ENCODE measurements at regions not wholly inside any gene's neighbourhood (a gene's known extent, or its start where the extent isn't known, plus 50 kb on each side); places are given as distances from the start of the nearest gene placed in this dataset.

- no peak for DNase-seq (ENCODE audit: low read depth in 3 of 3)
Observed at GRCh38 chr13:106736941-106737340, 169.0 kb upstream of the ARGLU1 start.

- DNase-seq (ENCODE audit: low read depth in 3 of 3) = no peak
Observed at GRCh38 chr13:106734198-106734597, 166.3 kb upstream of the ARGLU1 start.

GRCh38 chr13:106723036-106723435, 155.1 kb upstream of the ARGLU1 start:
- no peak for DNase-seq (ENCODE audit: low read depth in 3 of 3)

- DNase-seq (ENCODE audit: low read depth in 3 of 3) = no peak
Observed at GRCh38 chr13:106722620-106723019, 154.7 kb upstream of the ARGLU1 start.

- no peak for DNase-seq (ENCODE audit: low read depth in 3 of 3)
Observed at GRCh38 chr13:106721599-106721998, 153.7 kb upstream of the ARGLU1 start.

GRCh38 chr13:106714271-106714982, 146.5 kb upstream of the ARGLU1 start:
- no peak for DNase-seq (ENCODE audit: low read depth in 3 of 3)

GRCh38 chr13:106712381-106712780, 144.4 kb upstream of the ARGLU1 start:
- no peak for DNase-seq (ENCODE audit: low read depth in 3 of 3)

- no peak for DNase-seq (ENCODE audit: low read depth in 3 of 3)
Observed at GRCh38 chr13:106710266-106710665, 142.3 kb upstream of the ARGLU1 start.

- no peak for DNase-seq (ENCODE audit: low read depth in 3 of 3)
Observed at GRCh38 chr13:106709522-106709921, 141.6 kb upstream of the ARGLU1 start.

GRCh38 chr13:106702505-106702904, 134.6 kb upstream of the ARGLU1 start:
- no peak for DNase-seq (ENCODE audit: low read depth in 3 of 3)

GRCh38 chr13:106701771-106702341, 133.9 kb upstream of the ARGLU1 start:
- DNase-seq (ENCODE audit: low read depth in 3 of 3) = no peak

GRCh38 chr13:106700439-106700838, 132.5 kb upstream of the ARGLU1 start:
- no peak for DNase-seq (ENCODE audit: low read depth in 3 of 3)

- DNase-seq (ENCODE audit: low read depth in 3 of 3) = no peak
Observed at GRCh38 chr13:106700007-106700406, 132.1 kb upstream of the ARGLU1 start.

- DNase-seq (ENCODE audit: low read depth in 3 of 3) = no peak
Observed at GRCh38 chr13:106699311-106699710, 131.4 kb upstream of the ARGLU1 start.

GRCh38 chr13:106696719-106697118, 128.8 kb upstream of the ARGLU1 start:
- no peak for DNase-seq (ENCODE audit: low read depth in 3 of 3)

- DNase-seq (ENCODE audit: low read depth in 3 of 3) = no peak
Observed at GRCh38 chr13:106696140-106696539, 128.2 kb upstream of the ARGLU1 start.

- DNase-seq (ENCODE audit: low read depth in 3 of 3) = no peak
Observed at GRCh38 chr13:106695139-106695538, 127.2 kb upstream of the ARGLU1 start.

- no peak for DNase-seq (ENCODE audit: low read depth in 3 of 3)
Observed at GRCh38 chr13:106691861-106692260, 123.9 kb upstream of the ARGLU1 start.

GRCh38 chr13:106691341-106691740, 123.4 kb upstream of the ARGLU1 start:
- DNase-seq (ENCODE audit: low read depth in 3 of 3) = no peak

- no peak for DNase-seq (ENCODE audit: low read depth in 3 of 3)
Observed at GRCh38 chr13:106690779-106691178, 122.8 kb upstream of the ARGLU1 start.

- no peak for DNase-seq (ENCODE audit: low read depth in 3 of 3)
Observed at GRCh38 chr13:106689906-106690305, 122.0 kb upstream of the ARGLU1 start.

GRCh38 chr13:106688940-106689339, 121.0 kb upstream of the ARGLU1 start:
- DNase-seq (ENCODE audit: low read depth in 3 of 3) = no peak

- DNase-seq (ENCODE audit: low read depth in 3 of 3) = no peak
Observed at GRCh38 chr13:106686163-106686562, 118.2 kb upstream of the ARGLU1 start.

GRCh38 chr13:106685143-106685542, 117.2 kb upstream of the ARGLU1 start:
- DNase-seq (ENCODE audit: low read depth in 3 of 3) = no peak
